Breast epithelium (tissue), 4 donors: ENCODE measurements at regions not wholly inside any gene's neighbourhood (a gene's known extent, or its start where the extent isn't known, plus 50 kb on each side); places are given as distances from the start of the nearest gene placed in this dataset.

Experiments used
- DNase-seq, 2 donors: peaks; one replicate each; pipeline ENCODE4 v3.0.0-alpha.2; 2019; ENCODE audit warnings: low spot score in 2 of 2
- H3K27ac ChIP-seq, 2 donors: fragments of 200-600 bp; sonication (generic) in 1 of 2; one replicate each; pipeline ENCODE4 v1.5.1; 2016 to 2019; ENCODE audit warnings: mild to moderate bottlenecking in 1 of 2
- H3K27me3 ChIP-seq, 2 donors: fragments of 200-600 bp; sonication (generic) in 1 of 2; one replicate each; pipeline versions ENCODE4 v1.5.1 to v1.6.0; 2017 to 2019; ENCODE audit warnings: control low read depth in 1 of 2, mild to moderate bottlenecking in 1 of 2
- H3K36me3 ChIP-seq: fragments of 200-600 bp; one replicate; pipeline ENCODE4 v1.5.1; 2019
- H3K4me1 ChIP-seq, 2 donors: fragments of 200-600 bp; sonication (generic); one replicate each; pipeline ENCODE4 v1.5.1; 2016 to 2019; ENCODE audit warnings: control low read depth in 1 of 2
- H3K4me3 ChIP-seq, 3 donors: fragments of 200-600 bp; sonication (generic); 1 replicate in 2 of 3; 2 replicates in 1 of 3; pipeline ENCODE4 v1.5.1; 2016 to 2019; ENCODE audit warnings: mild to moderate bottlenecking in 3 of 3, moderate library complexity in 2 of 3
- H3K9me3 ChIP-seq, 2 donors: fragments of 200-600 bp; sonication (generic) in 1 of 2; one replicate each; pipeline ENCODE4 v1.5.1; 2016 to 2019; ENCODE audit warnings: control low read depth in 1 of 2
- CTCF ChIP-seq, 3 donors: fragments of 450-650 bp; IDR thresholded peaks; one replicate each; pipeline ENCODE4 v1.5.1; 2016 to 2017; ENCODE audit warnings: antibody characterized with exemption in 3 of 3, mild to moderate bottlenecking in 3 of 3, moderate library complexity in 3 of 3
- POLR2A ChIP-seq: fragments of 450-650 bp; IDR thresholded peaks from one replicate; pipeline ENCODE4 v1.6.1; 2016; ENCODE audit warnings: antibody characterized with exemption, mild to moderate bottlenecking, moderate library complexity
- POLR2AphosphoS5 ChIP-seq, 3 donors: sonication (generic); formaldehyde crosslinking; IDR thresholded peaks; one replicate each; pipeline ENCODE4 v1.6.1; 2017; ENCODE audit warnings: antibody characterized with exemption in 3 of 3
- intact Hi-C: fragments of 100-400 bp; cut with DNase I; formaldehyde crosslinking; loops from one replicate; pipeline ENCODE4 v1.15.1; 2023; ENCODE audit warnings: low total_unique reads

GRCh38 chr5:167514461-167514860 is 777.0 kb upstream of the WWC1 start:
- intact Hi-C loops, result no loop called here
- no peaks in the 10 kb centered on the region for H3K36me3 ChIP-seq
- H3K4me1 ChIP-seq, result no peaks in the 10 kb centered on the region
- TF ChIP-seq POLR2AphosphoS5 (IDR thresholded peaks at IDR 0.05) (no peak), POLR2A (no peak), CTCF (IDR thresholded peaks at IDR 0.05) (no peak)
- H3K9me3 ChIP-seq, result no peaks in the 10 kb centered on the region
- H3K4me3 ChIP-seq, result no peak overlapping the region
- no peak for DNase-seq
- no peak overlapping the region for H3K27ac ChIP-seq
- H3K27me3 ChIP-seq, result no peaks in the 10 kb centered on the region

GRCh38 chr5:167525004-167525403 is 766.4 kb upstream of the WWC1 start:
- no peaks in the 10 kb centered on the region for H3K36me3 ChIP-seq
- H3K27me3 ChIP-seq, result no peaks in the 10 kb centered on the region
- H3K4me3 ChIP-seq, result no peak overlapping the region
- H3K27ac ChIP-seq, result no peak overlapping the region
- no peaks in the 10 kb centered on the region for H3K9me3 ChIP-seq
- H3K4me1 ChIP-seq, result no peaks in the 10 kb centered on the region
- intact Hi-C loops, result no loop called here
- TF ChIP-seq POLR2A (no peak), CTCF (IDR thresholded peaks at IDR 0.05) (no peak), POLR2AphosphoS5 (IDR thresholded peaks at IDR 0.05) (no peak)
- no peak for DNase-seq

GRCh38 chr5:167528651-167529050 is 762.8 kb upstream of the WWC1 start:
- TF ChIP-seq POLR2AphosphoS5 (IDR thresholded peaks at IDR 0.05) (no peak), POLR2A (no peak), CTCF (IDR thresholded peaks at IDR 0.05) (no peak)
- H3K4me1 ChIP-seq, result no peaks in the 10 kb centered on the region
- no peaks in the 10 kb centered on the region for H3K36me3 ChIP-seq
- intact Hi-C loops, result no loop called here
- no peak for DNase-seq
- H3K27me3 ChIP-seq, result no peaks in the 10 kb centered on the region
- H3K27ac ChIP-seq, result no peak overlapping the region
- no peak overlapping the region for H3K4me3 ChIP-seq
- no peaks in the 10 kb centered on the region for H3K9me3 ChIP-seq

- H3K36me3 ChIP-seq, result no peaks in the 10 kb centered on the region
- no peak overlapping the region for H3K4me3 ChIP-seq
- no peak overlapping the region for H3K27ac ChIP-seq
- DNase-seq, result no peak
- intact Hi-C loops, result no loop called here
- H3K27me3 ChIP-seq, result no peaks in the 10 kb centered on the region
- H3K9me3 ChIP-seq, result no peaks in the 10 kb centered on the region
- no peaks in the 10 kb centered on the region for H3K4me1 ChIP-seq
- no peak for TF ChIP-seq POLR2AphosphoS5 (IDR thresholded peaks at IDR 0.05)
- no peak for TF ChIP-seq CTCF (IDR thresholded peaks at IDR 0.05)
- TF ChIP-seq POLR2A, result no peak
These were observed 760.9 kb upstream of the WWC1 start for GRCh38 chr5:167530548-167530947.

GRCh38 chr5:167533814-167534795 is 757.3 kb upstream of the WWC1 start:
- DNase-seq, result no peak
- intact Hi-C loops, result no loop called here
- no peaks in the 10 kb centered on the region for H3K27me3 ChIP-seq
- TF ChIP-seq CTCF (IDR thresholded peaks at IDR 0.05) (no peak), POLR2A (no peak), POLR2AphosphoS5 (IDR thresholded peaks at IDR 0.05) (no peak)
- H3K9me3 ChIP-seq, result no peaks in the 10 kb centered on the region
- no peaks in the 10 kb centered on the region for H3K36me3 ChIP-seq
- no peaks in the 10 kb centered on the region for H3K4me1 ChIP-seq
- no peak overlapping the region for H3K27ac ChIP-seq
- no peak overlapping the region for H3K4me3 ChIP-seq
